ENCODE measurements at regions not wholly inside any gene's neighbourhood (a gene's known extent, or its start where the extent isn't known, plus 50 kb on each side); places are given as distances from the start of the nearest gene placed in this dataset.

DNA sequence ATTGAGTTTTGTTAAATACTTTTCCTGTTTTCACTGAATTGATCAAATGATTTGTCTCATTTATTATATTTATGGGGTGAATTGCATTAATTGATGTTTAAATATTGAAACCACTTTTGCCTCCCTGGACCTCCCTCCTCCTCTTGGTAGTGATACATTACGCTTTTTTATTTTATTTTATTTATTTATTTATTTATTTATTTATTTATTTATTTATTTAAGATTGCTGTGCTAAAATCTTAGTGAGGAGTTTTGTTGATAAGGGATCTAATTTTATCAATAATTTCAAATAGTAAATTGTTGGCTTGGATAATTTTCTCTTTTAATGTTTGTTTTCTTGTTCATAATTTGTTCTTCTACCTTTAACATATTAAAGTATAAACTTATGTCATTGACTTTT, 1281.0 kb upstream of the NXPH2 start:
- intact Hi-C loops (cut with DNase I) = no loop called here
- WGBS, 3 donors = 95 to 97% (median 97%) methylated on average over 1 of the region's 1 CpG
- ATAC-seq (no peak), DNase-seq (no peak)
- Histone ChIP-seq H3K27me3 (ENCODE audit: insufficient read depth in 3 of 3, low read length in 2 of 3) (no peaks in the 10 kb centered on the region), H3K36me3 (ENCODE audit: insufficient read depth in 1 of 2, low read depth in 1 of 2) (no peaks in the 10 kb centered on the region), H3K27ac (no peak overlapping the region), H3K9me3 (no peaks in the 10 kb centered on the region), H3K4me1 (no peaks in the 10 kb centered on the region), H3K4me3 (no peak overlapping the region)
- TF ChIP-seq, protein P1, sequence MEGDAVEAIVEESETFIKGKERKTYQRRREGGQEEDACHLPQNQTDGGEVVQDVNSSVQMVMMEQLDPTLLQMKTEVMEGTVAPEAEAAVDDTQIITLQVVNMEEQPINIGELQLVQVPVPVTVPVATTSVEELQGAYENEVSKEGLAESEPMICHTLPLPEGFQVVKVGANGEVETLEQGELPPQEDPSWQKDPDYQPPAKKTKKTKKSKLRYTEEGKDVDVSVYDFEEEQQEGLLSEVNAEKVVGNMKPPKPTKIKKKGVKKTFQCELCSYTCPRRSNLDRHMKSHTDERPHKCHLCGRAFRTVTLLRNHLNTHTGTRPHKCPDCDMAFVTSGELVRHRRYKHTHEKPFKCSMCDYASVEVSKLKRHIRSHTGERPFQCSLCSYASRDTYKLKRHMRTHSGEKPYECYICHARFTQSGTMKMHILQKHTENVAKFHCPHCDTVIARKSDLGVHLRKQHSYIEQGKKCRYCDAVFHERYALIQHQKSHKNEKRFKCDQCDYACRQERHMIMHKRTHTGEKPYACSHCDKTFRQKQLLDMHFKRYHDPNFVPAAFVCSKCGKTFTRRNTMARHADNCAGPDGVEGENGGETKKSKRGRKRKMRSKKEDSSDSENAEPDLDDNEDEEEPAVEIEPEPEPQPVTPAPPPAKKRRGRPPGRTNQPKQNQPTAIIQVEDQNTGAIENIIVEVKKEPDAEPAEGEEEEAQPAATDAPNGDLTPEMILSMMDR (IDR thresholded peaks at IDR 0.05) = no peak

DNA sequence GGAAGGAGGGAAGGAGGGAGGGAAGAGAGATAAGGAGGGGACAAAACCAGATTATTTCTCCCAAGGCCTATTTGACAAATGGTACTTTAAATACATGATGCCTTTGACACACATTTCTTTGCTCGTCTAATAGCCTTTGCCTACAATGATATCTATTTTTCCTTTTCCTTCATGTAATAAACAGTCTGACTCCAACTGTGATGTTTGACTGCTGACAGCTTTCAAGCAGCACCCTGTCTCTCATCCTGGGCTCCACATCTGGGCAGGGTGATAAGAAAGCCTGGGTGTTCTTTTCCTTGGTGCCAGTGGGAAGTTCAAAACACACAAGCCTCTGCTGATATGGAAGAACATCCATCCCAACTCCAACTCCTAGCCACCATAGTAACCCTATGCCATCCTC, 1277.7 kb upstream of the NXPH2 start:
- Histone ChIP-seq H3K36me3 (ENCODE audit: insufficient read depth in 1 of 2, low read depth in 1 of 2) (no peaks in the 10 kb centered on the region), H3K4me3 (no peak overlapping the region), H3K27ac (no peak overlapping the region), H3K9me3 (no peaks in the 10 kb centered on the region), H3K4me1 (no peaks in the 10 kb centered on the region), H3K27me3 (ENCODE audit: insufficient read depth in 3 of 3, low read length in 2 of 3) (no peaks in the 10 kb centered on the region)
- 61 to 64% (median 62%) methylated on average over 1 of the region's 1 CpG for WGBS, 3 donors
- TF ChIP-seq, protein P1 (IDR thresholded peaks at IDR 0.05) = no peak
- intact Hi-C loops (cut with DNase I) = no loop called here
- no peak for ATAC-seq
- no peak for DNase-seq

DNA sequence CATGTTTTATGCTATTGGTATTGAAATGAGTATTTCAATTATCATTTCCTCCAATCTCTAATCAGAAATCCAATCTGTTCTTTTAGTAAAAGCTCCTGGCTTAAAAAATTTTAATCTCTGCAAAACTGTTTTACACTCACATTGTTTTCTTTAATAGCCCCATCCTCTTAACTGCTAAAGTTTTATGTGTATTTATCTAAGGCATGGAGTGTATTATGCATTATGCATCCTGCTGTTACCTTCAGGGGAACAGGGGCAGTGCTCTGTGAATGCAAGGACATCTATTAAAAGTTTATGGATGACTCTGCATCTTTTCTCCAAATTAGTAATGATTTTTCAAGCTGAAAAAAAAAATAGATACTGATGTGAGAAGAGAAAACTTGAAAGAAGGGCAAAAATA, 1261.6 kb upstream of the NXPH2 start:
- Histone ChIP-seq H3K36me3 (ENCODE audit: insufficient read depth in 1 of 2, low read depth in 1 of 2) (no peaks in the 10 kb centered on the region), H3K27ac (no peak overlapping the region), H3K27me3 (ENCODE audit: insufficient read depth in 3 of 3, low read length in 2 of 3) (no peaks in the 10 kb centered on the region), H3K9me3 (no peaks in the 10 kb centered on the region), H3K4me1 (no peaks in the 10 kb centered on the region), H3K4me3 (no peak overlapping the region)
- intact Hi-C loops (cut with DNase I) = no loop called here
- no peak for DNase-seq
- no peak for ATAC-seq
- TF ChIP-seq, protein P1 (IDR thresholded peaks at IDR 0.05) = no peak

DNA sequence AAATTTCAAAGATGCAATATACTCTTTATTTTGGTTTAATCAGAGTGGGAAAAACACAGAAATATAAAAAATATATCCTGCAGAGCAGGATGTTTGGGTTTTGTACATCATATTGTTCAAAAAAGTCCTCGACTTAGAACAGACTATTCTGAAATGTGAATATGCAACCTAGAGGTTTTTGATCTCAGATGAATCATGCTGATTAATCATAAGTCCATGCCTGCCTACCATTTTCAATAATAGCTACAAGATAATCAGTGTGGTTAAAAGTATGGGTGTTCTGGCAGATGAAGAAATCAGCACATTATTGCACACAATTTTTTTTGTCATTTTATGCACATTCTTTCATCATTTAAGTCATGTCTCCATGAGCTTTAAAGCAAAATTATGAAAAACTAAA, 1261.0 kb upstream of the NXPH2 start:
- WGBS, 3 donors = 81 to 85% (median 85%) methylated on average over 1 of the region's 1 CpG
- H3K27ac ChIP-seq = no peak overlapping the region
- no peaks in the 10 kb centered on the region for H3K4me1 ChIP-seq
- H3K4me3 ChIP-seq = no peak overlapping the region
- ATAC-seq (no peak), DNase-seq (no peak)
- intact Hi-C loops (cut with DNase I) = no loop called here
- no peaks in the 10 kb centered on the region for H3K27me3 ChIP-seq (ENCODE audit: insufficient read depth in 3 of 3, low read length in 2 of 3)
- no peaks in the 10 kb centered on the region for H3K36me3 ChIP-seq (ENCODE audit: insufficient read depth in 1 of 2, low read depth in 1 of 2)
- TF ChIP-seq, protein P1 (IDR thresholded peaks at IDR 0.05) = no peak
- no peaks in the 10 kb centered on the region for H3K9me3 ChIP-seq

DNA sequence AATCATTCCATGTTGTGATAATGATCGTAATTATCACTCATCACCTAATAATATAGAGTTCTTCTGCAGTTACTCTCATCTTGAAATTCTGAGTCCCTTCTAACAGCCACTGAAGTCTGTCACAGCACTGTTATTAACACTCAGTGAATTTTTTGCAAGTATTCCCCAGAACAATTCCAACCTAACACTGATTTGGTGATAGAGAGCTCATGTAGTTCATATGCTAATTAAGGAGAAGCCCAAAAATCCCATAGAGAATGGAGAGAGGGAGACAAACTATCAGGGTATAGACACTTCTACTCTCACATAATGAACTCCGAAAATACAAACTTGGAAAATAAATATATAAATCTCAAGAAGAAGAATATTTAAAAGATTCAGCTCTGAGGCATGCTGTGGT, 1253.4 kb upstream of the NXPH2 start:
- ATAC-seq (no peak), DNase-seq (no peak)
- 87 to 90% (median 89%) methylated on average over 2 of the region's 2 CpGs for WGBS, 3 donors
- H3K27me3 ChIP-seq (ENCODE audit: insufficient read depth in 3 of 3, low read length in 2 of 3) = no peaks in the 10 kb centered on the region
- no peak overlapping the region for H3K27ac ChIP-seq
- no peaks in the 10 kb centered on the region for H3K9me3 ChIP-seq
- TF ChIP-seq, protein P1 (IDR thresholded peaks at IDR 0.05) = no peak
- H3K4me3 ChIP-seq = no peak overlapping the region
- H3K4me1 ChIP-seq = no peaks in the 10 kb centered on the region
- no peaks in the 10 kb centered on the region for H3K36me3 ChIP-seq (ENCODE audit: insufficient read depth in 1 of 2, low read depth in 1 of 2)
- intact Hi-C loops (cut with DNase I) = no loop called here

Data from psoas muscle (tissue), 7 donors.